ENCODE measurements at regions not wholly inside any gene's neighbourhood (a gene's known extent, or its start where the extent isn't known, plus 50 kb on each side); places are given as distances from the start of the nearest gene placed in this dataset.

- TF ChIP-seq EZH2 (IDR thresholded peaks at IDR 0.05; ENCODE audit: borderline replicate concordance, low read length), result no peak
- H3K27ac ChIP-seq (ENCODE audit: low read depth, low read length, poor library complexity, severe bottlenecking), result no peak overlapping the region
Measured at GRCh38 chr13:73696713-73697112, 437.5 kb downstream of the KLF12 start.

GRCh38 chr13:73696271-73696670 lies 437.9 kb downstream of the KLF12 start:
- Histone ChIP-seq H3K79me2 (ENCODE audit: insufficient read depth, low read length) (no peaks in the 10 kb centered on the region), H3K36me3 (ENCODE audit: insufficient read depth, low read length) (peaks cover 23% of the 10 kb centered on the region; the same call in 1 of the 2 replicates), H3K4me3 (ENCODE audit: low read depth, low read length, poor library complexity, severe bottlenecking) (no peak overlapping the region), H3K27ac (ENCODE audit: low read depth, low read length, poor library complexity, severe bottlenecking) (no peak overlapping the region), H3K4me2 (ENCODE audit: low read length) (no peak overlapping the region), H3K9me2 (ENCODE audit: low read depth, low read length) (no peaks in the 10 kb centered on the region), H3K4me1 (ENCODE audit: insufficient read depth, low read length, severe bottlenecking) (no peaks in the 10 kb centered on the region), H4K20me1 (ENCODE audit: insufficient read depth, low read length) (no peaks in the 10 kb centered on the region), H3K9me3 (ENCODE audit: low read length) (no peaks in the 10 kb centered on the region), H3K9ac (ENCODE audit: low read length) (no peak overlapping the region), H2AFZ (ENCODE audit: low read length) (no peak overlapping the region), H3K27me3 (ENCODE audit: insufficient read depth, low read length) (no peaks in the 10 kb centered on the region), H3F3A (ENCODE audit: insufficient read depth, low read length) (no peaks in the 10 kb centered on the region)
- TF ChIP-seq EZH2 (IDR thresholded peaks at IDR 0.05; ENCODE audit: borderline replicate concordance, low read length), result no peak
- no peak for TF ChIP-seq CTCF (IDR thresholded peaks at IDR 0.05; ENCODE audit: low read length)

More at GRCh38 chr13:73696713-73697112, 437.5 kb downstream of the KLF12 start:
- peaks cover 23% of the 10 kb centered on the region; the same call in 1 of the 2 replicates for H3K36me3 ChIP-seq (ENCODE audit: insufficient read depth, low read length)
- H3K9me2 ChIP-seq (ENCODE audit: low read depth, low read length), result no peaks in the 10 kb centered on the region
- no peaks in the 10 kb centered on the region for H3K27me3 ChIP-seq (ENCODE audit: insufficient read depth, low read length)
- H3K79me2 ChIP-seq (ENCODE audit: insufficient read depth, low read length), result no peaks in the 10 kb centered on the region
- no peak overlapping the region for H3K4me2 ChIP-seq (ENCODE audit: low read length)
- peaks cover 3% of the 10 kb centered on the region for H3K4me1 ChIP-seq (ENCODE audit: insufficient read depth, low read length, severe bottlenecking)
- H3K9ac ChIP-seq (ENCODE audit: low read length), result no peak overlapping the region
- H2AFZ ChIP-seq (ENCODE audit: low read length), result no peak overlapping the region
- no peak overlapping the region for H3K4me3 ChIP-seq (ENCODE audit: low read depth, low read length, poor library complexity, severe bottlenecking)
- H3F3A ChIP-seq (ENCODE audit: insufficient read depth, low read length), result no peaks in the 10 kb centered on the region
- H4K20me1 ChIP-seq (ENCODE audit: insufficient read depth, low read length), result no peaks in the 10 kb centered on the region
- H3K9me3 ChIP-seq (ENCODE audit: low read length), result no peaks in the 10 kb centered on the region

GRCh38 chr13:73695325-73695724 lies 438.9 kb downstream of the KLF12 start:
- Histone ChIP-seq H3K79me2 (ENCODE audit: insufficient read depth, low read length) (no peaks in the 10 kb centered on the region), H3K4me1 (ENCODE audit: insufficient read depth, low read length, severe bottlenecking) (no peaks in the 10 kb centered on the region), H3K27me3 (ENCODE audit: insufficient read depth, low read length) (no peaks in the 10 kb centered on the region), H3K27ac (ENCODE audit: low read depth, low read length, poor library complexity, severe bottlenecking) (no peak overlapping the region), H2AFZ (ENCODE audit: low read length) (no peak overlapping the region), H3K9me2 (ENCODE audit: low read depth, low read length) (no peaks in the 10 kb centered on the region), H3K4me3 (ENCODE audit: low read depth, low read length, poor library complexity, severe bottlenecking) (no peak overlapping the region), H4K20me1 (ENCODE audit: insufficient read depth, low read length) (no peaks in the 10 kb centered on the region), H3K4me2 (ENCODE audit: low read length) (no peak overlapping the region), H3K36me3 (ENCODE audit: insufficient read depth, low read length) (peaks cover 23% of the 10 kb centered on the region; the same call in 1 of the 2 replicates), H3F3A (ENCODE audit: insufficient read depth, low read length) (no peaks in the 10 kb centered on the region), H3K9me3 (ENCODE audit: low read length) (no peaks in the 10 kb centered on the region), H3K9ac (ENCODE audit: low read length) (no peak overlapping the region)
- TF ChIP-seq CTCF (IDR thresholded peaks at IDR 0.05; ENCODE audit: low read length) (no peak), EZH2 (IDR thresholded peaks at IDR 0.05; ENCODE audit: borderline replicate concordance, low read length) (no peak)

GRCh38 chr13:73693215-73693614 lies 441.0 kb downstream of the KLF12 start:
- Histone ChIP-seq H3K9ac (ENCODE audit: low read length) (no peak overlapping the region), H3K27ac (ENCODE audit: low read depth, low read length, poor library complexity, severe bottlenecking) (no peak overlapping the region), H3K4me1 (ENCODE audit: insufficient read depth, low read length, severe bottlenecking) (no peaks in the 10 kb centered on the region), H3K27me3 (ENCODE audit: insufficient read depth, low read length) (no peaks in the 10 kb centered on the region), H3K36me3 (ENCODE audit: insufficient read depth, low read length) (peaks cover 23% of the 10 kb centered on the region; the same call in 1 of the 2 replicates), H3K9me2 (ENCODE audit: low read depth, low read length) (no peaks in the 10 kb centered on the region), H3K9me3 (ENCODE audit: low read length) (no peaks in the 10 kb centered on the region), H3F3A (ENCODE audit: insufficient read depth, low read length) (no peaks in the 10 kb centered on the region), H3K79me2 (ENCODE audit: insufficient read depth, low read length) (no peaks in the 10 kb centered on the region), H4K20me1 (ENCODE audit: insufficient read depth, low read length) (no peaks in the 10 kb centered on the region), H2AFZ (ENCODE audit: low read length) (no peak overlapping the region), H3K4me2 (ENCODE audit: low read length) (no peak overlapping the region), H3K4me3 (ENCODE audit: low read depth, low read length, poor library complexity, severe bottlenecking) (no peak overlapping the region)
- no peak for TF ChIP-seq EZH2 (IDR thresholded peaks at IDR 0.05; ENCODE audit: borderline replicate concordance, low read length)
- TF ChIP-seq CTCF (IDR thresholded peaks at IDR 0.05; ENCODE audit: low read length), result no peak
